ENCODE measurements at regions not wholly inside any gene's neighbourhood (a gene's known extent, or its start where the extent isn't known, plus 50 kb on each side); places are given as distances from the start of the nearest gene placed in this dataset.

GRCh38 chr3:14329842-14330241 is 72.6 kb upstream of the SLC6A6 start:
- Histone ChIP-seq H3K27me3 (no peaks in the 10 kb centered on the region), H3K36me3 (no peaks in the 10 kb centered on the region), H3K27ac (peak overlapping the region in 3 of 4 donors; percentile 18 to 37 (median 27)), H3K4me3 (no peak overlapping the region), H3K9me3 (no peaks in the 10 kb centered on the region), H3K4me1 (peaks cover 0 to 16% (median 11%) of the 10 kb centered on the region in 4 donors)
- no peak for TF ChIP-seq POLR2AphosphoS5 (IDR thresholded peaks at IDR 0.05)
- TF ChIP-seq POLR2A (IDR thresholded peaks at IDR 0.05), result no peak
- TF ChIP-seq CTCF (IDR thresholded peaks at IDR 0.05), result no peak
- no peak for TF ChIP-seq EP300 (IDR thresholded peaks at IDR 0.05; ENCODE audit: low read depth)
- in situ Hi-C loops (cut with MboI; ENCODE audit: low pct_ligation_motif_present in 1 of 4, low pct_unique_long_range_greater_than_20kb in 1 of 4, low sequenced_read_pairs in 3 of 4), result no loop called here
- DNase-seq, result no peak
- intact Hi-C loops (cut with DNase I; ENCODE audit: low total_unique reads), result no loop called here
- 80% methylated on average over 7 of the region's 7 CpGs; no CpG with 5 or more reads in 1 of the 2 donors for WGBS, 2 donors (ENCODE audit: low coverage in 1 of 2)

DNA sequence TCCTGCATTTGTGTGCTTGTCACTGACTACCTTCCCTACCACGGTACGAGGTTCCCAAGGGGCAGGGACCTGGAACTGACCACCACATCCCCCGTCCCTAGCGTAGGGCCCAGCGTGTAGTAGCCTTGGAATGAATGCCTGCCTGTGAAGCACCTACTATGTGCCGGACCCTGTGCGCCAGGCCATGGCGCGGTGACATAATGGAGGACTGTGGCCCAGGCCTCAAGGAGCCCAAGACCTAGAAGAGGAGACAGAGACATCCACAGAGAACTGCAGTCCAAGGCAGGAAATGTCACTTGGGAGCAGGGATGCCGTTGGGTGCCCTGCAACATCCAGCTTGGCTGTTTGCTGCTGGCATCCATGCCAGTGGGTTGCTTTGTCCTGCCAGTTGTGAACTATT is 71.9 kb upstream of the SLC6A6 start:
- no peak for TF ChIP-seq CTCF (IDR thresholded peaks at IDR 0.05)
- TF ChIP-seq EP300 (IDR thresholded peaks at IDR 0.05; ENCODE audit: low read depth), result no peak
- TF ChIP-seq POLR2AphosphoS5 (IDR thresholded peaks at IDR 0.05), result no peak
- no peak for TF ChIP-seq POLR2A (IDR thresholded peaks at IDR 0.05)
- in situ Hi-C loops (cut with MboI; ENCODE audit: low pct_ligation_motif_present in 1 of 4, low pct_unique_long_range_greater_than_20kb in 1 of 4, low sequenced_read_pairs in 3 of 4) (no loop called here), intact Hi-C loops (cut with DNase I; ENCODE audit: low total_unique reads) (no loop called here)
- H3K4me3 ChIP-seq, result no peak overlapping the region
- peaks cover 0 to 16% (median 11%) of the 10 kb centered on the region in 4 donors for H3K4me1 ChIP-seq
- no peaks in the 10 kb centered on the region for H3K9me3 ChIP-seq
- no peak for DNase-seq
- WGBS, 2 donors (ENCODE audit: low coverage in 1 of 2), result 91% methylated on average over 10 of the region's 10 CpGs; no CpG with 5 or more reads in 1 of the 2 donors
- H3K27me3 ChIP-seq, result no peaks in the 10 kb centered on the region
- H3K27ac ChIP-seq, result peak overlapping the region in 1 of 4 donors; percentile 20
- H3K36me3 ChIP-seq, result no peaks in the 10 kb centered on the region

DNA sequence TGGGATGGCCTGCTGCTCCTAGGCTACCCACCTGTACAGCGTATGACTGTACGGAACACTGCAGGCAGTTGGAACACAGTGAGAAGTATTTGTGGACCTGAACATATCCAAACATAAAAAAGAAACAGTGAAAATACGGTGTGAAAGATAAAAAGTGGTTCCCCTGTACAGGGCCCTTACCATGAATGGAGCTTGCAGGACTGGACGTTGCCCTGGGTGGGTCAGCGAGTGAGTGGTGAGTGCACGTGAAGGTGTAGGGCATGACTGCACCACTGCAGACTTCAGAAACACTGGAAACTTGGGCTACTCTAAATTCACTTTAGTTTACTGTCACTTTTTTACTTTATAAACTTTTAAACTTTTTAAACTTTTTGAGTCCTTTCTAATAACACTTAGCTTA is 71.2 kb upstream of the SLC6A6 start:
- H3K36me3 ChIP-seq, result no peaks in the 10 kb centered on the region
- no peaks in the 10 kb centered on the region for H3K9me3 ChIP-seq
- H3K4me1 ChIP-seq, result peaks cover 0 to 16% (median 11%) of the 10 kb centered on the region in 4 donors
- no peaks in the 10 kb centered on the region for H3K27me3 ChIP-seq
- WGBS, 2 donors (ENCODE audit: low coverage in 1 of 2), result 43 to 64% methylated on average over 4 to 6 of the region's 6 CpGs
- peak overlapping the region in 1 of 4 donors; percentile 20 for H3K27ac ChIP-seq
- in situ Hi-C loops (cut with MboI; ENCODE audit: low pct_ligation_motif_present in 1 of 4, low pct_unique_long_range_greater_than_20kb in 1 of 4, low sequenced_read_pairs in 3 of 4) (no loop called here), intact Hi-C loops (cut with DNase I; ENCODE audit: low total_unique reads) (no loop called here)
- no peak overlapping the region for H3K4me3 ChIP-seq
- TF ChIP-seq CTCF (IDR thresholded peaks at IDR 0.05), result no peak
- TF ChIP-seq POLR2AphosphoS5 (IDR thresholded peaks at IDR 0.05), result no peak
- TF ChIP-seq POLR2A (IDR thresholded peaks at IDR 0.05), result no peak
- no peak for TF ChIP-seq EP300 (IDR thresholded peaks at IDR 0.05; ENCODE audit: low read depth)
- DNase-seq, result peak; percentile 73

DNA sequence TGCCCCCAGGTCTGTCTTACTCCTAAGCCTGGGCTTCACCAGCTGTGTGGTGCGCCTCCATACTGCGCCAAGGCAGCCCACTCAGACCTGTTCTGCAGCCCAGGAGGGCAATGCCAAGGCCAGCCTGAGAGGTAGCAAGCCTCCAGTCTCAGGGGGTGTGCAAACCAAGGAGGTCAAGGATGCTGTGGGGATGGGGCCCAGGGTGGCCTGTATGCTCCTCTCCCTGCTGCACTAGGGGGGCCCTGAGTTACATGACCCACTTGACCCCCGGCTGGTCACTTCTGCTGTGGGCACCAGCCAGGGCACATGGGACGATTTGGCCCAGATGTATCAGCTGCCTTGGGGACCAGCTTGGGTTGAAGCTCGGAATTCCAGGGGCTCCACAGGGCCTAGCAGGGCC is 70.0 kb upstream of the SLC6A6 start:
- in situ Hi-C loops (cut with MboI; ENCODE audit: low pct_ligation_motif_present in 1 of 4, low pct_unique_long_range_greater_than_20kb in 1 of 4, low sequenced_read_pairs in 3 of 4), result no loop called here
- Histone ChIP-seq H3K36me3 (no peaks in the 10 kb centered on the region), H3K27ac (no peak overlapping the region), H3K9me3 (no peaks in the 10 kb centered on the region), H3K27me3 (no peaks in the 10 kb centered on the region), H3K4me1 (peaks cover 0 to 22% (median 11%) of the 10 kb centered on the region in 4 donors), H3K4me3 (no peak overlapping the region)
- WGBS, 2 donors (ENCODE audit: low coverage in 1 of 2), result 96% methylated on average over 5 of the region's 5 CpGs; no CpG with 5 or more reads in 1 of the 2 donors
- TF ChIP-seq EP300 (IDR thresholded peaks at IDR 0.05; ENCODE audit: low read depth), result no peak
- TF ChIP-seq POLR2A (IDR thresholded peaks at IDR 0.05), result no peak
- DNase-seq, result no peak
- intact Hi-C loops (cut with DNase I; ENCODE audit: low total_unique reads), result no loop called here

- Histone ChIP-seq H3K4me3 (no peak overlapping the region), H3K27ac (no peak overlapping the region), H3K4me1 (peaks cover 0 to 22% (median 11%) of the 10 kb centered on the region in 4 donors), H3K9me3 (no peaks in the 10 kb centered on the region), H3K27me3 (no peaks in the 10 kb centered on the region), H3K36me3 (no peaks in the 10 kb centered on the region)
- in situ Hi-C loops (cut with MboI; ENCODE audit: low pct_ligation_motif_present in 1 of 4, low pct_unique_long_range_greater_than_20kb in 1 of 4, low sequenced_read_pairs in 3 of 4) (no loop called here), intact Hi-C loops (cut with DNase I; ENCODE audit: low total_unique reads) (no loop called here)
- 82% methylated on average over 1 of the region's 1 CpG; no CpG with 5 or more reads in 1 of the 2 donors for WGBS, 2 donors (ENCODE audit: low coverage in 1 of 2)
- DNase-seq, result no peak
- TF ChIP-seq EP300 (IDR thresholded peaks at IDR 0.05; ENCODE audit: low read depth), result no peak
- no peak for TF ChIP-seq POLR2AphosphoS5 (IDR thresholded peaks at IDR 0.05)
- TF ChIP-seq CTCF (IDR thresholded peaks at IDR 0.05), result no peak
- TF ChIP-seq POLR2A (IDR thresholded peaks at IDR 0.05), result no peak
Measured at GRCh38 chr3:14333215-14333614, 69.2 kb upstream of the SLC6A6 start.
